GM23338 (cell line): ENCODE measurements at regions not wholly inside any gene's neighbourhood (a gene's known extent, or its start where the extent isn't known, plus 50 kb on each side); places are given as distances from the start of the nearest gene placed in this dataset.

Experiments used
- CREB1 ChIP-seq: fragments of 250-450 bp; sonication (Bioruptor Pico); IDR thresholded peaks from 2 replicates; pipeline ENCODE4 v1.5.0; 2020; ENCODE audit warnings: low read depth, mild to moderate bottlenecking, moderate library complexity
- CTCF ChIP-seq, 2 experiments: fragments of 200-600 bp in 1 of 2; sonication (generic) in 1 of 2; conservative IDR thresholded peaks; 2 replicates each; pipeline versions ENCODE4 v1.5.1 to v1.6.1; 2016 to 2017; ENCODE audit warnings: antibody characterized with exemption in 2 of 2, low read depth in 2 of 2, mild to moderate bottlenecking in 2 of 2, moderate library complexity in 1 of 2
- EZH2 ChIP-seq: fragments of 200-600 bp; sonication (generic); IDR thresholded peaks from one replicate; pipeline ENCODE4 v1.8.0; 2017; ENCODE audit warnings: antibody characterized with exemption, mild to moderate bottlenecking, low read depth; ENCODE audit not compliant: unreplicated experiment
- EZH2phosphoT487 ChIP-seq: fragments of 200-600 bp; sonication (generic); IDR thresholded peaks from one replicate; pipeline ENCODE4 v1.8.1; 2018; ENCODE audit warnings: antibody characterized with exemption; ENCODE audit not compliant: unreplicated experiment
- NANOG ChIP-seq: IDR thresholded peaks from 2 replicates; pipeline ENCODE4 v1.6.1; 2016; ENCODE audit warnings: antibody characterized with exemption, borderline replicate concordance
- POLR2AphosphoS5 ChIP-seq: IDR thresholded peaks from 2 replicates; pipeline ENCODE4 v1.6.1; 2016; ENCODE audit warnings: antibody characterized with exemption, low read depth
- REST ChIP-seq: IDR thresholded peaks from one replicate; pipeline ENCODE4 v1.6.1; 2018; ENCODE audit warnings: antibody characterized with exemption; ENCODE audit not compliant: unreplicated experiment

GRCh38 chr9:82124090-82124489 lies 135.5 kb downstream of the SPATA31D1 start:
- TF ChIP-seq CTCF (conservative IDR thresholded peaks at IDR 0.05; ENCODE audit: low read depth in 2 of 2) (no peak), EZH2phosphoT487 (no peak), EZH2 (no peak), REST (no peak), POLR2AphosphoS5 (no peak), CREB1 (CRISPR knock-in tag) (no peak), NANOG (no peak)
